ENCODE measurements at regions not wholly inside any gene's neighbourhood (a gene's known extent, or its start where the extent isn't known, plus 50 kb on each side); places are given as distances from the start of the nearest gene placed in this dataset.

DNA sequence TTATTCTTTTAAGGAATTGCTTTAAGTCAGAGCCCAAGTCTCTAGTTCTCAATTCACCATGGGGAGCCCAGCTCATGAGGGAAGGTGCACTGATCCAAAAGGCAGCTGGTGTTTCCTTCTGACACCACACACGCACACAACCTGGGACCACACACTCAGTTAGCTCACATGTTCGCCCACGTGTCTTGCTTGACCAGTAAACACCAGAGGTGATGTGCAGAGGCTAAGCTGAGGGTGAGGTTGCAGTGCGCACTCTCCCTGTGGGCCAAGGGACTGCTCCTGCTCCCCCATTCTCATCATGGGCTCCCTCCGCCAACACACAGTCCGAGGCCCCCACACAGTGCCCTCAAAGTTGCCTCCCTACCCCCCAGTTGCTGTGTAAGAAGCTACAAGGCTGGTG is 70.8 kb upstream of the BZW1 start:
- DNase-seq (ENCODE audit: low spot score) (no peak), ATAC-seq (ENCODE audit: low read depth) (no peak)
- no peaks in the 10 kb centered on the region for H3K27me3 ChIP-seq (ENCODE audit: insufficient read depth, poor library complexity, severe bottlenecking)
- TF ChIP-seq, protein P1, sequence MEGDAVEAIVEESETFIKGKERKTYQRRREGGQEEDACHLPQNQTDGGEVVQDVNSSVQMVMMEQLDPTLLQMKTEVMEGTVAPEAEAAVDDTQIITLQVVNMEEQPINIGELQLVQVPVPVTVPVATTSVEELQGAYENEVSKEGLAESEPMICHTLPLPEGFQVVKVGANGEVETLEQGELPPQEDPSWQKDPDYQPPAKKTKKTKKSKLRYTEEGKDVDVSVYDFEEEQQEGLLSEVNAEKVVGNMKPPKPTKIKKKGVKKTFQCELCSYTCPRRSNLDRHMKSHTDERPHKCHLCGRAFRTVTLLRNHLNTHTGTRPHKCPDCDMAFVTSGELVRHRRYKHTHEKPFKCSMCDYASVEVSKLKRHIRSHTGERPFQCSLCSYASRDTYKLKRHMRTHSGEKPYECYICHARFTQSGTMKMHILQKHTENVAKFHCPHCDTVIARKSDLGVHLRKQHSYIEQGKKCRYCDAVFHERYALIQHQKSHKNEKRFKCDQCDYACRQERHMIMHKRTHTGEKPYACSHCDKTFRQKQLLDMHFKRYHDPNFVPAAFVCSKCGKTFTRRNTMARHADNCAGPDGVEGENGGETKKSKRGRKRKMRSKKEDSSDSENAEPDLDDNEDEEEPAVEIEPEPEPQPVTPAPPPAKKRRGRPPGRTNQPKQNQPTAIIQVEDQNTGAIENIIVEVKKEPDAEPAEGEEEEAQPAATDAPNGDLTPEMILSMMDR (IDR thresholded peaks at IDR 0.05; ENCODE audit: poor library complexity, severe bottlenecking): no peak
- no peak overlapping the region for H3K27ac ChIP-seq (ENCODE audit: poor library complexity, severe bottlenecking)
- no peaks in the 10 kb centered on the region for H3K4me1 ChIP-seq (ENCODE audit: insufficient read depth, poor library complexity, severe bottlenecking)
- no peak overlapping the region for H3K4me3 ChIP-seq (ENCODE audit: severe bottlenecking)
- no peaks in the 10 kb centered on the region for H3K9me3 ChIP-seq (ENCODE audit: severe bottlenecking)
- no peaks in the 10 kb centered on the region for H3K36me3 ChIP-seq (ENCODE audit: low read depth)

DNA sequence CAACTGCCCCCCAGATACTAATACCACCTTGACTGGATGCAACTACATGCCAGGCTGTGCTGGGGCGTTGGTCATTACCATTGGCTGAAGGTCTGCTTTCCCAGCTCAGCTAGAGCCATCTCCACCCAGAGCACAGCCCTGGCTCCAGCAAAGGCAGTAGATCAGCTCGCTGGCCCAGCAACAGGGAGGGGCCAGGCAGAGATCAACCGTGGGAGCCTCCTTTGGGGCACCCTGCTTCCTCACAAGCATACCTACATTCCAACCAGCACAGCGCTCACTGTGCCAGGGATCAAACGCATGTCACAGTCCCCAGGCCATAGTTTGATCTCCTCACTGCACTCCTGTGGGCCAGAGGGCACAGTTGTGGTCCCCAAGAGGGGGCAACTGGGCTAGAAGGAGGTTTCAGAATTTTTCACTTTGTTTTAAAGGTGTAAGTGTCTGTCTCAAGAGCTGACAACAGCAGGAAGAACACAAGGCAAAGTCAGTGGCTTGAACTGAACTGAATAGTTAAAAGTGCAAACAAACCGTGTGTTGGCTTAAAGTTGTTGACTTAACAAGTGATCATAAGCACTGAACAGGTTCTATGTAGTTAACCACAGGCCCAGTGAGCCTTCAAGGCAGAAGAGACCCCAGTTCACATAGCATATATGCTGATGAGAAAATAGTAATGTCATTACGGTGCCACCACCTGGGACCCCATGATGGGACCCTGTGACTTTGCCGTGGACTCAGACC is 70.1 kb upstream of the BZW1 start:
- peak; percentile 21; the same call in 1 of the 3 replicates for ATAC-seq (ENCODE audit: low read depth)
- H3K4me1 ChIP-seq (ENCODE audit: insufficient read depth, poor library complexity, severe bottlenecking): no peaks in the 10 kb centered on the region
- H3K36me3 ChIP-seq (ENCODE audit: low read depth): no peaks in the 10 kb centered on the region
- TF ChIP-seq, protein P1 (IDR thresholded peaks at IDR 0.05; ENCODE audit: poor library complexity, severe bottlenecking): no peak
- H3K27me3 ChIP-seq (ENCODE audit: insufficient read depth, poor library complexity, severe bottlenecking): no peaks in the 10 kb centered on the region
- no peak overlapping the region for H3K4me3 ChIP-seq (ENCODE audit: severe bottlenecking)
- H3K9me3 ChIP-seq (ENCODE audit: severe bottlenecking): no peaks in the 10 kb centered on the region
- no peak for DNase-seq (ENCODE audit: low spot score)
- no peak overlapping the region for H3K27ac ChIP-seq (ENCODE audit: poor library complexity, severe bottlenecking)

DNA sequence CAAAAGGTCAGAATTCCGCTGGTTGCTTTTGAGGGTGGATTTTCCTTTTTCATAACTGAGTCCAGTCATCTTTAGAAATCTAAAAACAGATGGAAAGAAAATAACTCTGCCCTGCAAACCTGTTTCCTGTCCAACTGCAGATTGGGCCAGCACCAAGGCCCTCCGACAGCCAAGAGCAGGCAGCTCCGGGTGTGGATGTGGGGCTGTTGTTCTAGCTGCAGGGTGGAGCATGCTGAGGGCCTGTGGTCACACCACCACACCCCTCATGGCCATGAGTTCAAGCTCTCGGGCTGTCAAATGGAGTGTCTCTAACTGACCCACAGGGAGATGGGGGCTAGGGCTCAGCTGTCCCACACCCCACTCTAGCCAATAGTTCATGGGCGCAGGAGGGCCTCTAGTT is 69.3 kb upstream of the BZW1 start:
- Histone ChIP-seq H3K4me3 (ENCODE audit: severe bottlenecking) (no peak overlapping the region), H3K9me3 (ENCODE audit: severe bottlenecking) (no peaks in the 10 kb centered on the region), H3K36me3 (ENCODE audit: low read depth) (no peaks in the 10 kb centered on the region), H3K4me1 (ENCODE audit: insufficient read depth, poor library complexity, severe bottlenecking) (no peaks in the 10 kb centered on the region), H3K27ac (ENCODE audit: poor library complexity, severe bottlenecking) (no peak overlapping the region), H3K27me3 (ENCODE audit: insufficient read depth, poor library complexity, severe bottlenecking) (no peaks in the 10 kb centered on the region)
- DNase-seq (ENCODE audit: low spot score) (no peak), ATAC-seq (ENCODE audit: low read depth) (no peak)
- TF ChIP-seq, protein P1 (IDR thresholded peaks at IDR 0.05; ENCODE audit: poor library complexity, severe bottlenecking): no peak

DNA sequence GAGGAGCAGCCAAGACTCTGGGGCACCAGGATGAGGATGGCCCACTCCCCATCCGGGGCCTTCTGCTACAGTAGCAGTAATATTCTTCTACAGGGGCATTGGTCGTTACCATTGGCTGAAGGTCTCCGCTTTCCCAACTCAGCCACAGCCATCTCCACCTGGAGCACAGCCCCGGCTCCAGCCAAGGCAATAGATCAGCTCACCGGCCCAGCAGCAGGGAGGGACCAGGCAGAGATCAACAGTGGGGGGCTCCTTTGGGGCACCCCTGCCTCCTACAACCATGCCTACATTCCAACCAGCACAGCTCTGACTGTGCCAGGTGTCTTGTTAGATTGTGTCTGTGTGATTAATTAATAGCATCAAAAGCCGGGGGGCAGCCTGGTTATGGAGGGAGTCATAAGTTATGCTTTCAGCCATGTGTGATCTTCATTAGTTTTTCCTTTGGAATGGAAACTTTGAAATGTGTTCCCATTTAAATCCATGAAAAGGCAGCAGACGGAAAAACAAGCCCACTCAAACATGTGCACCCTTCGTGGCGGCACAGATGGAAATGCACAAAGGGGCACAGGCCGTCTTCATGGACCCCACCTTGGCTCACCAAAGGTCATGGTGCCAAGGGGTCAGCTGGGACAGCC is 68.6 kb upstream of the BZW1 start:
- ATAC-seq (ENCODE audit: low read depth) (no peak), DNase-seq (ENCODE audit: low spot score) (no peak)
- Histone ChIP-seq H3K27ac (ENCODE audit: poor library complexity, severe bottlenecking) (no peak overlapping the region), H3K9me3 (ENCODE audit: severe bottlenecking) (no peaks in the 10 kb centered on the region), H3K36me3 (ENCODE audit: low read depth) (no peaks in the 10 kb centered on the region), H3K4me3 (ENCODE audit: severe bottlenecking) (no peak overlapping the region), H3K27me3 (ENCODE audit: insufficient read depth, poor library complexity, severe bottlenecking) (no peaks in the 10 kb centered on the region), H3K4me1 (ENCODE audit: insufficient read depth, poor library complexity, severe bottlenecking) (no peaks in the 10 kb centered on the region)
- TF ChIP-seq, protein P1 (IDR thresholded peaks at IDR 0.05; ENCODE audit: poor library complexity, severe bottlenecking): no peak

DNA sequence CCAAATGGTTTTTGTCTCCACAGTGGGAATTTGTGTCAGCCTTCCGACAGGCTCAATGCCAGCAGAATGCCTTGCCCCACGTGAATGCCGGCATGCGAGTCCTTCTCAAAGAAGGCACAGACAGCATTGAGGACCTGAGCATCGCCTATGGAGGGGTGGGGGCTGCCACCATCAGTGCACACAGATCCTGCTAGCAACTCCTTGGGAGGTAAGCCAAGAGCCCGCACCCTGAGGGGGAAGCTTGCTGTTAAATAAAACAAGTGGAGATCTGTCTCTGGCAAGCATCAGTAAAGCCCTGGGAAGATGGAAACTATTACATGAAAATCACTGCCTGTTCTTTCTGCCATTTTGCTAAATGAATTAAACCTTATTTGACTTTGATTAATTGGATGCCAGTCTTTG is 67.5 kb upstream of the BZW1 start:
- Histone ChIP-seq H3K4me3 (ENCODE audit: severe bottlenecking) (no peak overlapping the region), H3K4me1 (ENCODE audit: insufficient read depth, poor library complexity, severe bottlenecking) (no peaks in the 10 kb centered on the region), H3K9me3 (ENCODE audit: severe bottlenecking) (no peaks in the 10 kb centered on the region), H3K27ac (ENCODE audit: poor library complexity, severe bottlenecking) (no peak overlapping the region), H3K27me3 (ENCODE audit: insufficient read depth, poor library complexity, severe bottlenecking) (no peaks in the 10 kb centered on the region), H3K36me3 (ENCODE audit: low read depth) (no peaks in the 10 kb centered on the region)
- DNase-seq (ENCODE audit: low spot score) (no peak), ATAC-seq (ENCODE audit: low read depth) (no peak)
- TF ChIP-seq, protein P1 (IDR thresholded peaks at IDR 0.05; ENCODE audit: poor library complexity, severe bottlenecking): no peak

Data from RWPE2 (cell line).